Transverse colon (tissue), 4 donors: ENCODE measurements at regions not wholly inside any gene's neighbourhood (a gene's known extent, or its start where the extent isn't known, plus 50 kb on each side); places are given as distances from the start of the nearest gene placed in this dataset.

ENCODE experiments used
- DNase-seq: peaks from one replicate; pipeline ENCODE4 v3.0.0-alpha.2; 2019
- H3K27ac ChIP-seq, 4 donors: fragments of 200-600 bp; sonication (generic); 2 replicates each; pipeline ENCODE4 v1.5.1; 2016 to 2018; ENCODE audit warnings: inconsistent platforms in 4 of 4
- H3K27me3 ChIP-seq: fragments of 200-600 bp; sonication (generic); 2 replicates; pipeline ENCODE4 v1.5.1; 2017; ENCODE audit warnings: inconsistent platforms
- H3K36me3 ChIP-seq, 4 donors: fragments of 200-600 bp; sonication (generic); 2 replicates each; pipeline ENCODE4 v1.5.1; 2017 to 2019; ENCODE audit warnings: inconsistent platforms in 4 of 4
- H3K4me1 ChIP-seq, 4 donors: fragments of 200-600 bp; sonication (generic); 2 replicates each; pipeline ENCODE4 v1.5.1; 2017 to 2020; ENCODE audit warnings: inconsistent platforms in 4 of 4
- H3K4me3 ChIP-seq, 4 donors: fragments of 200-600 bp; sonication (generic); 1 replicate in 1 of 4; 2 replicates in 3 of 4; pipeline versions ENCODE4 v1.5.1 to v1.6.1; 2017 to 2019; ENCODE audit warnings: inconsistent platforms in 4 of 4
- H3K9me3 ChIP-seq, 2 donors: fragments of 200-600 bp; sonication (generic); 2 replicates each; pipeline ENCODE4 v1.5.1; 2017 to 2019; ENCODE audit warnings: inconsistent platforms in 2 of 2
- EP300 ChIP-seq: sonication (generic); formaldehyde crosslinking; IDR thresholded peaks from one replicate; pipeline ENCODE4 v1.6.1; 2017; ENCODE audit warnings: antibody characterized with exemption, low read depth
- POLR2A ChIP-seq: fragments of 450-650 bp; IDR thresholded peaks from one replicate; pipeline ENCODE4 v1.6.1; 2016; ENCODE audit warnings: antibody characterized with exemption, mild to moderate bottlenecking, moderate library complexity
- POLR2AphosphoS5 ChIP-seq, 3 donors: sonication (generic); formaldehyde crosslinking; IDR thresholded peaks; one replicate each; pipeline ENCODE4 v1.6.1; 2016; ENCODE audit warnings: antibody characterized with exemption in 3 of 3
- WGBS, 2 donors: methylation state at CpG; one replicate each; pipeline ENCODE4 v1.1.5; 2018; ENCODE audit warnings: low coverage in 1 of 2; 5-methylcytosine and 5-hydroxymethylcytosine counted together
- in situ Hi-C, 4 donors: fragments of 200-750 bp; cut with MboI; loops; one replicate each; pipeline versions ENCODE4 v1.15.0 to v1.15.1; 2017; ENCODE audit warnings: low sequenced_read_pairs in 3 of 4, low pct_ligation_motif_present in 1 of 4, low pct_unique_long_range_greater_than_20kb in 1 of 4
- intact Hi-C: fragments of 100-400 bp; cut with DNase I; formaldehyde crosslinking; loops from one replicate; pipeline ENCODE4 v1.15.1; 2023; ENCODE audit warnings: low total_unique reads
- TF ChIP-seq, protein P1 (sequence below), 5 experiments: fragments of 200-600 bp in 3 of 5; fragments of 450-650 bp in 2 of 5; sonication (generic) in 3 of 5; IDR thresholded peaks; 1 replicate in 2 of 5; 2 replicates in 3 of 5; pipeline ENCODE4 v1.5.1; 2016 to 2017; ENCODE audit warnings: antibody characterized with exemption in 5 of 5, inconsistent platforms in 3 of 5, mild to moderate bottlenecking in 2 of 5, moderate library complexity in 1 of 5

DNA sequence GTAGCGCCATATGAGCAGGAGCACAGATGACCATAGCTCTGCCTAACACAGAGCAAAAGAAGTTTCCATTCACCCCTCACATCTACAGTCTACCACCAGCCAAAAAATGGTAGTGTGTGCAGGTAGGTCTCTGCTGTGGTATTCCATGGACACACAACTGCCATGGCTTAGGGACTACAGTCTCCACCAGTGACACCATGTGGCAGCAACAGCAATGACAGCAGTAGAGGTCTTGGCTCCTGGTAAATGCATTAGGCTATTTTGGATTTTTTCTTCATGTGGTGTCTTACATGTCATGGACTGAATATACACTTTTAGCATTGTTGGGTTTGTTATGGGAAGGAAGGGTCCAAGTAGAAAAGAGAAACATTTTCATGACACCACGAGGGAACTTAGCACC, 70.1 kb upstream of the CABCOCO1 start:
- no peaks in the 10 kb centered on the region for H3K4me1 ChIP-seq
- DNase-seq, result no peak
- in situ Hi-C loops, result no loop called here
- no peak overlapping the region for H3K27ac ChIP-seq
- intact Hi-C loops, result no loop called here
- TF ChIP-seq EP300 (no peak), POLR2A (no peak), POLR2AphosphoS5 (IDR thresholded peaks at IDR 0.05) (no peak)
- TF ChIP-seq, protein P1, sequence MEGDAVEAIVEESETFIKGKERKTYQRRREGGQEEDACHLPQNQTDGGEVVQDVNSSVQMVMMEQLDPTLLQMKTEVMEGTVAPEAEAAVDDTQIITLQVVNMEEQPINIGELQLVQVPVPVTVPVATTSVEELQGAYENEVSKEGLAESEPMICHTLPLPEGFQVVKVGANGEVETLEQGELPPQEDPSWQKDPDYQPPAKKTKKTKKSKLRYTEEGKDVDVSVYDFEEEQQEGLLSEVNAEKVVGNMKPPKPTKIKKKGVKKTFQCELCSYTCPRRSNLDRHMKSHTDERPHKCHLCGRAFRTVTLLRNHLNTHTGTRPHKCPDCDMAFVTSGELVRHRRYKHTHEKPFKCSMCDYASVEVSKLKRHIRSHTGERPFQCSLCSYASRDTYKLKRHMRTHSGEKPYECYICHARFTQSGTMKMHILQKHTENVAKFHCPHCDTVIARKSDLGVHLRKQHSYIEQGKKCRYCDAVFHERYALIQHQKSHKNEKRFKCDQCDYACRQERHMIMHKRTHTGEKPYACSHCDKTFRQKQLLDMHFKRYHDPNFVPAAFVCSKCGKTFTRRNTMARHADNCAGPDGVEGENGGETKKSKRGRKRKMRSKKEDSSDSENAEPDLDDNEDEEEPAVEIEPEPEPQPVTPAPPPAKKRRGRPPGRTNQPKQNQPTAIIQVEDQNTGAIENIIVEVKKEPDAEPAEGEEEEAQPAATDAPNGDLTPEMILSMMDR (IDR thresholded peaks at IDR 0.05), result no peak
- no peaks in the 10 kb centered on the region for H3K27me3 ChIP-seq
- no peaks in the 10 kb centered on the region for H3K36me3 ChIP-seq
- WGBS, 2 donors, result 69 to 83% methylated on average over 1 to 2 of the region's 2 CpGs
- no peaks in the 10 kb centered on the region for H3K9me3 ChIP-seq
- H3K4me3 ChIP-seq, result no peak overlapping the region

DNA sequence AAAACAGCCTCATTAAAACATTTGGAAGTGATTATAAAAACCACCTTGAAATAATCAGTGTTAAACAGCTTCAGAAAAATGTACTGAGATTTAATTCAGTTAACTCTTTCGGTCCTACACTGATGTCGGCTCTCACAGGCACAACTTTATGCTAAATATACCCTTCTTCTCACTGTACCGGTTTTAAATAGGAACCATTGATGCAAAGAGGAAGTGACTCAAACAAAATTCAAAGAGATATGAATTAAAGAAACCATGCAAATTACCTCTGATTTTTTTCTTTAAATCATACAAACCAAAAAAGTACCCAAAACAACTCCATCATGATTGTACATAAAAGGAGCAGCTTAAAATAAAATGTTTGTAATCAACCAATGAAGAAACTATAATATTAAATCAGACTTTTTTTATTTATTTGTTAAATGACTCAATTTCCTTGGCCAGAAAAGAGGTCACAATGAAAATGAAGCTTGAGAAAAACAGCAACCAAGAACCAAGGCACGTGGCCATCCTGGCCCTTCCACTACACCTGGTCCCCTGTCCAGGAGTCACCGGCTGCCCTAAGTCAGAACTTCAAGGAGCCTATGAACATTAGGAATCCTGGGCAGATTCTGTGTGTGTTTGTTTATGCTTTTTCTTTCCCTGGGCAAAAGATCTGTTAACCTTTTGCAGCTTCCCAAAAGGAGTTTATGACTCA, 73.0 kb upstream of the CABCOCO1 start:
- no peaks in the 10 kb centered on the region for H3K4me1 ChIP-seq
- intact Hi-C loops, result no loop called here
- in situ Hi-C loops, result no loop called here
- H3K36me3 ChIP-seq, result no peaks in the 10 kb centered on the region
- H3K4me3 ChIP-seq, result no peak overlapping the region
- no peaks in the 10 kb centered on the region for H3K27me3 ChIP-seq
- no peak for DNase-seq
- no peak overlapping the region for H3K27ac ChIP-seq
- WGBS, 2 donors, result 68 to 69% methylated on average over 5 of the region's 5 CpGs
- TF ChIP-seq POLR2A (no peak), POLR2AphosphoS5 (IDR thresholded peaks at IDR 0.05) (no peak)
- TF ChIP-seq, protein P1 (IDR thresholded peaks at IDR 0.05), result no peak
- no peaks in the 10 kb centered on the region for H3K9me3 ChIP-seq

DNA sequence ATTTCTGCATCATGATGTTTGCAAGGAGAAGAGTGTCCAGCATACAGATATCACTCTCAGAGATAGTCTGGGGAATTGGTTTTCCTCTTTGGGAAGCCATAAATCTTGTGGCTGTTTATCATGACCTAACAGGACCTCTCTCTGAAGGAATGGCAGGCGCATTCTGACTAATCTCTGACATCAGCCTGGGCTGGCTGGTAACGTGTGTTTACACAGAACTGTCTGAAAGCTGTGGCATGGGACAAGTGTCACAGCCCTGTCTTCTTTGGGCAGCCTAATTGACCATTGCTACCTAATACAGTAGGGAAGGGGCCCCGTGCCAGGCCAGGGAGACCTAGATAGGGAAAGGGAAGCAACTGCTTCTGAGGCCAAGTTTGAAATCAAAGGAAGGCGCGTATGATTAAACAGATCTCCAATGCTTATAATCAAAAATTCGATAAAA, 73.9 kb upstream of the CABCOCO1 start:
- Histone ChIP-seq H3K4me1 (no peaks in the 10 kb centered on the region), H3K4me3 (no peak overlapping the region), H3K36me3 (no peaks in the 10 kb centered on the region), H3K9me3 (no peaks in the 10 kb centered on the region), H3K27ac (no peak overlapping the region), H3K27me3 (no peaks in the 10 kb centered on the region)
- WGBS, 2 donors, result 76 to 77% methylated on average over 3 to 6 of the region's 6 CpGs
- in situ Hi-C loops, result no loop called here
- DNase-seq, result no peak
- intact Hi-C loops, result no loop called here
- no peak for TF ChIP-seq POLR2A
- no peak for TF ChIP-seq POLR2AphosphoS5 (IDR thresholded peaks at IDR 0.05)
- TF ChIP-seq EP300, result no peak
- TF ChIP-seq, protein P1 (IDR thresholded peaks at IDR 0.05), result no peak

DNA sequence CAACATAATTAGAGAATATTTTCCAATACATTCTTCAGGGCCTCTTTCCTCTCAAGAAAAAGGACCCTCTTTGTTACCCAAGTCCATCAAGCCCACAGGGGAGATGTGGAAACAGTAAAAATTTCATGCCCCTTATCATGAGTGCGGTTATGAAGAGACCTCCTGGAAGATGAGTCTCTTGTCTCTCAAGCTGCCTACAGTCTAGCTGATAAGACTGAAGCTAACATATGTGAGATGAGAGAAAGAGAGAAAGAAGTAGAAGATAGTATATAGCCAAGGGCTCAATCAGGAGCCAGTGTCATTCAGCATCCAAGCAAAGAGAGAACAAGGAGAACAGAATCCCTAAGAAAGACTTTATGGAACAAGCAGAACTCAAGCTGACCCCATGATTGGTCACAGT, 75.9 kb upstream of the CABCOCO1 start:
- 86 to 88% methylated on average over 1 of the region's 1 CpG for WGBS, 2 donors
- no peaks in the 10 kb centered on the region for H3K36me3 ChIP-seq
- TF ChIP-seq, protein P1 (IDR thresholded peaks at IDR 0.05), result no peak
- no peak for TF ChIP-seq POLR2A
- TF ChIP-seq POLR2AphosphoS5 (IDR thresholded peaks at IDR 0.05), result no peak
- no peak for TF ChIP-seq EP300
- no peaks in the 10 kb centered on the region for H3K27me3 ChIP-seq
- in situ Hi-C loops (no loop called here), intact Hi-C loops (no loop called here)
- H3K4me3 ChIP-seq, result no peak overlapping the region
- no peaks in the 10 kb centered on the region for H3K9me3 ChIP-seq
- no peak for DNase-seq
- H3K4me1 ChIP-seq, result no peaks in the 10 kb centered on the region
- no peak overlapping the region for H3K27ac ChIP-seq
